Neuronal stem cell (in vitro differentiated cells): ENCODE measurements at regions not wholly inside any gene's neighbourhood (a gene's known extent, or its start where the extent isn't known, plus 50 kb on each side); places are given as distances from the start of the nearest gene placed in this dataset.

ENCODE experiments used
- DNase-seq: peaks from one replicate; pipeline ENCODE4 v3.0.0-alpha.2; 2013; ENCODE audit warnings: low spot score
- H2AFZ ChIP-seq: one replicate; pipeline ENCODE4 v1.6.1; 2013; ENCODE audit warnings: mild to moderate bottlenecking, low read length, inconsistent platforms
- H2AK5ac ChIP-seq: 2 replicates; pipeline ENCODE4 v1.6.1; 2013; ENCODE audit warnings: low read depth, mild to moderate bottlenecking, inconsistent platforms, low read length, moderate library complexity, mixed read lengths
- H2BK120ac ChIP-seq: 2 replicates; pipeline ENCODE4 v1.6.1; 2013; ENCODE audit warnings: low read depth, mild to moderate bottlenecking, inconsistent platforms, low read length, moderate library complexity, mixed read lengths
- H2BK12ac ChIP-seq: one replicate; pipeline ENCODE4 v1.6.1; 2013; ENCODE audit warnings: low read length, inconsistent platforms
- H2BK15ac ChIP-seq: 2 replicates; pipeline ENCODE4 v1.6.1; 2013; ENCODE audit warnings: mild to moderate bottlenecking, low read length, inconsistent platforms, mixed read lengths
- H2BK5ac ChIP-seq: one replicate; pipeline ENCODE4 v1.6.1; 2013; ENCODE audit warnings: inconsistent platforms, mild to moderate bottlenecking, low read length, moderate library complexity
- H3K14ac ChIP-seq: one replicate; pipeline ENCODE4 v1.6.1; 2013; ENCODE audit warnings: low read length, inconsistent platforms
- H3K18ac ChIP-seq: 2 replicates; pipeline ENCODE4 v1.6.1; 2013; ENCODE audit warnings: low read length, inconsistent platforms
- H3K23ac ChIP-seq: 2 replicates; pipeline ENCODE4 v1.6.1; 2013; ENCODE audit warnings: low read depth, mild to moderate bottlenecking, mixed read lengths, low read length, inconsistent platforms; ENCODE audit not compliant: poor library complexity
- H3K27ac ChIP-seq: replicated peaks from 3 replicates; pipeline ENCODE4 v1.5.1; 2013; ENCODE audit warnings: low read length, inconsistent platforms
- H3K27me3 ChIP-seq, 3 experiments: 2 replicates each; pipeline ENCODE4 v1.6.1; 2013; ENCODE audit warnings: low read length in 3 of 3, mild to moderate bottlenecking in 2 of 3, inconsistent platforms in 1 of 3, low read depth in 1 of 3, mixed read lengths in 1 of 3, moderate library complexity in 1 of 3; ENCODE audit not compliant: control insufficient read depth in 3 of 3, insufficient read depth in 3 of 3
- H3K36me3 ChIP-seq, 2 donors: replicated peaks in 1 of 2; 2 replicates each; pipeline ENCODE4 v1.6.1; 2013; ENCODE audit warnings: low read length in 2 of 2; ENCODE audit not compliant: control insufficient read depth in 2 of 2, insufficient read depth in 2 of 2
- H3K4ac ChIP-seq: 2 replicates; pipeline ENCODE4 v1.6.1; 2013; ENCODE audit warnings: inconsistent platforms, mild to moderate bottlenecking, low read length, moderate library complexity
- H3K4me1 ChIP-seq, 2 donors: 1 replicate in 1 of 2; 2 replicates in 1 of 2; pipeline ENCODE4 v1.6.1; 2013; ENCODE audit warnings: low read length in 2 of 2, low read depth in 1 of 2; ENCODE audit not compliant: control insufficient read depth in 2 of 2, insufficient read depth in 1 of 2
- H3K4me2 ChIP-seq: one replicate; pipeline ENCODE4 v1.6.1; 2013; ENCODE audit warnings: mild to moderate bottlenecking, low read length, inconsistent platforms; ENCODE audit not compliant: insufficient read depth, poor library complexity, severe bottlenecking
- H3K4me3 ChIP-seq, 2 donors: 2 replicates each; pipeline ENCODE4 v1.5.1; 2013; ENCODE audit warnings: low read length in 2 of 2, mild to moderate bottlenecking in 2 of 2, inconsistent platforms in 1 of 2, moderate library complexity in 1 of 2
- H3K79me1 ChIP-seq: one replicate; pipeline ENCODE4 v1.6.1; 2013; ENCODE audit warnings: low read depth, mild to moderate bottlenecking, inconsistent platforms, low read length, moderate library complexity
- H3K9ac ChIP-seq: one replicate; pipeline ENCODE4 v1.6.1; 2013; ENCODE audit warnings: mild to moderate bottlenecking, low read depth, low read length, inconsistent platforms; ENCODE audit not compliant: poor library complexity
- H3K9me3 ChIP-seq, 2 donors: replicated peaks in 1 of 2; 2 replicates each; pipeline versions ENCODE3 to v1.6.1; 2013; ENCODE audit warnings: low read length in 2 of 2, mild to moderate bottlenecking in 2 of 2, inconsistent platforms in 1 of 2, low read depth in 1 of 2, mixed read lengths in 1 of 2, moderate library complexity in 1 of 2; ENCODE audit not compliant: control insufficient read depth in 2 of 2, insufficient read depth in 1 of 2
- H4K8ac ChIP-seq: one replicate; pipeline ENCODE4 v1.6.1; 2013; ENCODE audit warnings: low read depth, mild to moderate bottlenecking, inconsistent platforms, low read length, moderate library complexity
- H4K91ac ChIP-seq: one replicate; pipeline ENCODE4 v1.6.1; 2013; ENCODE audit warnings: low read length, low read depth, mild to moderate bottlenecking, inconsistent platforms; ENCODE audit not compliant: poor library complexity
- WGBS, 2 donors: extraction: QIAGEN DNeasy Blood & Tissue Kit; methylation state at CpG; one replicate each; pipeline ENCODE4 v1.1.7; 2013; ENCODE audit warnings: missing lambda C conversion rate in 2 of 2, mixed read lengths in 1 of 2; ENCODE audit not compliant: insufficient read length in 2 of 2, insufficient replicate concordance in 1 of 2; ENCODE audit errors: extremely low coverage in 2 of 2; 5-methylcytosine and 5-hydroxymethylcytosine counted together

GRCh38 chrX:7983581-7983980 is 56.4 kb upstream of the PNPLA4 start:
- no peak overlapping the region for H3K4me2 ChIP-seq
- no peaks in the 10 kb centered on the region for H3K79me1 ChIP-seq
- H3K14ac ChIP-seq: no peak overlapping the region
- H3K9ac ChIP-seq: no peak overlapping the region
- no peaks in the 10 kb centered on the region for H3K27me3 ChIP-seq
- H2BK5ac ChIP-seq: no peak overlapping the region
- no CpG with 5 or more reads among the region's 1 CpG for WGBS, 2 donors
- no peak for DNase-seq
- no peaks in the 10 kb centered on the region for H3K4me1 ChIP-seq
- H3K27ac ChIP-seq: no peak overlapping the region
- H4K91ac ChIP-seq: no peak overlapping the region
- no peak overlapping the region for H3K4me3 ChIP-seq
- no peaks in the 10 kb centered on the region for H3K36me3 ChIP-seq
- H3K23ac ChIP-seq: no peak overlapping the region
- H4K8ac ChIP-seq: no peak overlapping the region
- H2BK120ac ChIP-seq: no peak overlapping the region
- no peak overlapping the region for H2AFZ ChIP-seq
- H3K4ac ChIP-seq: no peak overlapping the region
- no peak overlapping the region for H2BK12ac ChIP-seq
- no peak overlapping the region for H3K18ac ChIP-seq
- no peak overlapping the region for H2BK15ac ChIP-seq
- no peak overlapping the region for H2AK5ac ChIP-seq
- no peaks in the 10 kb centered on the region for H3K9me3 ChIP-seq
